ENCODE measurements at regions not wholly inside any gene's neighbourhood (a gene's known extent, or its start where the extent isn't known, plus 50 kb on each side); places are given as distances from the start of the nearest gene placed in this dataset.
"Not testable (repeated sequence)": the region's sequence is repeated elsewhere in the genome, so short reads cannot be mapped to it uniquely, and the experiment has no call there.

GRCh38 chr5:2160811-2161210, 278.1 kb upstream of the IRX4 start:
- no peak for DNase-seq (ENCODE audit: low read depth in 1 of 2, low spot score in 1 of 2)

GRCh38 chr5:2158767-2159166, 276.0 kb upstream of the IRX4 start:
- no peak for DNase-seq (ENCODE audit: low read depth in 1 of 2, low spot score in 1 of 2)

GRCh38 chr5:2158109-2158508, 275.4 kb upstream of the IRX4 start:
- no peak for DNase-seq (ENCODE audit: low read depth in 1 of 2, low spot score in 1 of 2)

DNA sequence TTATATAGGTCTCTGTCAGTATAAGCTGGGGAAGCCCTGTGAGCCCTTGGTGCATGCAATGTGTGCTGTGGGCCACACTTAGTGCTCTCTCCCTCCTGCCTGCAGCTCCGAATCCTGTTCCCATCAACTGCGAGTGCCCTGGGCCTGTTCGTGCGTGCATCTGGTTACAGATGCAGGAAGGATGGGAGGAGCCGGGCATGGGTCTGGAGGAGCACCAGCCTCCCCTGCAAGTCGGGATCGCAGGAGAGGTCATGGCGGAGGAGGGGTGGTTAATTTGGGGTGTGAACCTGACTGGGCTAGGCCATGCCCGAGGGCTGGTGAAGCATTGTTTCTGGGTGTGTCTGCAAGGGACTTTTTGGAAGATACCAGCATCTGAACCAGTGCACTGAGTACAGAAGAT, 274.6 kb upstream of the IRX4 start:
- DNase-seq (ENCODE audit: low read depth in 1 of 2, low spot score in 1 of 2): no peak

GRCh38 chr5:2156358-2157059, 273.8 kb upstream of the IRX4 start:
- DNase-seq (ENCODE audit: low read depth in 1 of 2, low spot score in 1 of 2): no peak

- DNase-seq (ENCODE audit: low read depth in 1 of 2, low spot score in 1 of 2): no peak
Measured at GRCh38 chr5:2155556-2155955, 272.8 kb upstream of the IRX4 start.

DNA sequence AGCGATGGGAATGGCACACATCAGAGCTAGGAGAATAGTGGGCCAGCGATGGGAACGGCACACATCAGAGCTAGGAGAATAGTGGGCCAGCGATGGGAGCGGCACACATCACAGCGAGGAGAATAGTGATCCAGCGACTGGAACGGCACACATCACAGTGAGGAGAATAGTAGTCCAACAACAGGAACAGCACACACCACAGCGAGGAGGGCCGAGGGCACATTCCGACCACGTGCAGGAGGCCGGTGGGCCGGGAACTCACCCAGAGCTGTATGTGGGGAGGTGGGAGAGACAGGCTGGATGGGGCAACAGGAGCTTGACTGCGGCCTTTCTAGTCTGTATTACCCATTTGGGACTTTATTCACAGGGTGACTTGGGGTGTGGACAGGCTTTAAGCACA, 271.1 kb upstream of the IRX4 start:
- DNase-seq (ENCODE audit: low read depth in 1 of 2, low spot score in 1 of 2): no peak

DNA sequence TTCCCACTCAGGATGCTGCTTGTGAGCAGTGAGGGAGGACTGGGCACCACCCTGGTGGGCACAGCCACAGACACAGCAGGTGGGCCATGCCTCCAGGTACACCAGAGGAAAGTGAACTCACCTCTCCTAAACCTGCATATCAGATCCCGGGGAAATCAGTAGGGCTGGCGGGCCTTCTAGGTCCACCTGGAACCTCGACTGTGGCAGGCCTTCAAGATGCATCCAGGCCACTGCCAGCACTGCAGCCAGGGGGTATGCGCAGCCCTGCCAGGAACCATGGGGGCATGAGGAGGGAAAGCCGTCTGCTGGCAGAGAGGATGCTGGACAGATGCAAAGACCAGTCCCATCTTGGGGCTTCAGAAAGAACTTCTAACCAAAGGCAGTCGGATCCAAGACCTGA, 270.6 kb upstream of the IRX4 start:
- no peak for DNase-seq (ENCODE audit: low read depth in 1 of 2, low spot score in 1 of 2)

DNA sequence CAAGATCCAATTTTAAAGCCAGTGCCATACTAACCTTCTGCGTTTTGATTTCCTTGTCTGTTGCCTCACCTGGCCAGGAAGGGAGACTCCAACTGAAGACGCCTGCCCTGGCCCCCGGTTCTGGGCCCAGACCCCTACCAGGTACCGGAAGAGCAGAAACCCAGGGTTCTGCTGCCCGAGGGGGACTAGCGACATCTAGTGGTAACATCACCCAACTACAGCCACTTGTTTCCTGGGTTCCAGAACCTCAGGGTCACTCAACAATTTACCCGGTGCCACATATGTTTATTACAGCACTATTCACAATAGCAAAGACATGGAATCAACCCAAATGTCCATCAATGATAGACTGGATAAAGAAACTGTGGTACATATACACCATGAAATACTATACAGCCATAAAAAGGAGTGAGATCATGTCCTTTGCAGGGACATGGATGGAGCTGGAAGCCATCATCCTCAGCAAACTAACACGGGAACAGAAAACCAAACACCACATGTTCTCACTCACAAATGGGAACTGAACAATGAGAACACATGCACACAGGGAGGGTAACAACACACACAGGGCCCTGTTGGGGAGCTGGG, 268.7 kb upstream of the IRX4 start:
- DNase-seq (ENCODE audit: low read depth in 1 of 2, low spot score in 1 of 2): not testable (repeated sequence)

DNA sequence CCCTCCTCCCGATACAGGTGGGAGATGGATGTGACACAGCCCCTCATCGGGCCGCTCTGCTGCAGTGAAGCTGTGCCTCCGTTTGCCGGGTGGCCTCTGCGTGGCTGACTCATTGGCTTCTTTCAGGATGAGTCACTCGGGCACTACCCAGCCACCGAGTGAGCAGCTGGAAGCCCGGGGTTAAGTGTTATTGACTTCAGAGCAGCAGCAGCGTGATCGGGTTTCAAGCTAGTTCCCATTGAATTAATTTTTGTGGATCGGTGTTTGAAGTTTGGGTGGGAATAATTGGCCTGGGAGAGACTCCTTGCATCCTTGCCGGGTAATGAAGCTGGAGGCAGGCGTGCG, 266.4 kb upstream of the IRX4 start:
- DNase-seq (ENCODE audit: low read depth in 1 of 2, low spot score in 1 of 2): no peak

DNA sequence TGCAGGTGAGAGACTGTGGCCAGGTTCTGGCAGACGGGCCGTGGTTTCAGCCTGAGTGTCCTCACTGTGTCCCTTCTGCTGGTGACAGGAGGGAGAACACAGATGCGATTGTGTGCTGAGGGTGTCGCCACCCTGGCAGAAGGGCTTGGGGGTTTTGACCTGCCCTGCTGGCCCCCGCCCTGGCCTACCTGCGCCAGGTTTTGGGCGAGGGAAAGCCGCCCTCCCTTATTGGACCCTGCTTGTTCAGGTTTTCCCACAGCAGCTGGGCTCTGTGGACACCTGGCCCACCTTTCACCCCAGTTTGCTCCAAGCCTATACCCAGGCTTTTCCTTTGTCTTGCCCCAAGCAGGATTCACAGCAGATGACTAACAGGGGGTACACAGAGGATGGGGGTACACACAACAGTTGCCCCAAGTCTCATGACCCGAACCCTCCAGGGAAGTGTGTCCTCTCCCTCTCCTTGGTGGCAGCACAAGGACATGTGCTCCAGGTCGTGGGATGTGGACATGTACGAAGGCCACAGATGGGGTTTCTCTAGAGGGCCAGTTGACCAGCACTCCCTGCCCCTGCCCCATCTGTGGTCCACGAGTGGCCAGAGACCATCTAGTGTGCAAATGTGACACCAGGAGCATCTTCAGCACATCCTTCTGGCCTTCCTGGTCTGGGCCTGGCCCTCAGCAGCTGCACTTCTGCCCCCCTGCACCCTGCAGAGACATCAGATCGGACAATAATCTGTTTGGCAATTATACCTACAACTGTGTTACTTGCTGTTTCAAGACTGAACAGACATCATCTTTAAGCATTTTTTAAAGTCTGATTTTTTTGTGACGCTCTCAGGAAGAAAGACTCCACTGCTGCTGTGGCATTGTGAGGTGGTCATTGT, 265.8 kb upstream of the IRX4 start:
- DNase-seq (ENCODE audit: low read depth in 1 of 2, low spot score in 1 of 2): no peak

GRCh38 chr5:2147504-2148311, 265.0 kb upstream of the IRX4 start:
- DNase-seq (ENCODE audit: low read depth in 1 of 2, low spot score in 1 of 2): no peak

- DNase-seq (ENCODE audit: low read depth in 1 of 2, low spot score in 1 of 2): no peak
Measured at GRCh38 chr5:2143646-2144353, 261.1 kb upstream of the IRX4 start.

- no peak for DNase-seq (ENCODE audit: low read depth in 1 of 2, low spot score in 1 of 2)
Measured at GRCh38 chr5:2143088-2143487, 260.4 kb upstream of the IRX4 start.

DNA sequence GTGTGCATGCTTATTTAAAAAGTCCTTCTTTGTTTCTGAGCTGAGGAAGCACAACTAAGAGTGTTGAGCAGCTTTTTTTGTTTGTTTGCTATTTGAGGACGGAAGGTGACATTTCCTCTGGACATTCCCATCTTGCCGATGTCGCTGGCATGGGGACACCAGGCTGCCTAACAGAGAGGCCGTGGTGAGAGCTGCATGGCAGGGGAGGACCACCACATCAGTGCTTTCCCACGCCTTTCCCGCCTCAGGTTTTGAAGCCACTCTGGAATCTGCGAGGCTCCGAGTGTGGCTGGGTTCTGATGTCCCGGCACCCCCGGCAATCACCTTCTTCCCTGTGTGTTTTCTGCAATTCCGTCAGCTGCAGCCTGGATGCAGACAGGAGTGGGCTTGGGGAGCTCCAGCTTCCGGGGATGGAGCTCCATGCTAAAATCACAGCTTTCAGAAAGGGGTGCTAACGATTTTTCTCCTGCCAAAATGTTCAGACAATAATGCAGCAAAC, 259.8 kb upstream of the IRX4 start:
- no peak for DNase-seq (ENCODE audit: low read depth in 1 of 2, low spot score in 1 of 2)

DNA sequence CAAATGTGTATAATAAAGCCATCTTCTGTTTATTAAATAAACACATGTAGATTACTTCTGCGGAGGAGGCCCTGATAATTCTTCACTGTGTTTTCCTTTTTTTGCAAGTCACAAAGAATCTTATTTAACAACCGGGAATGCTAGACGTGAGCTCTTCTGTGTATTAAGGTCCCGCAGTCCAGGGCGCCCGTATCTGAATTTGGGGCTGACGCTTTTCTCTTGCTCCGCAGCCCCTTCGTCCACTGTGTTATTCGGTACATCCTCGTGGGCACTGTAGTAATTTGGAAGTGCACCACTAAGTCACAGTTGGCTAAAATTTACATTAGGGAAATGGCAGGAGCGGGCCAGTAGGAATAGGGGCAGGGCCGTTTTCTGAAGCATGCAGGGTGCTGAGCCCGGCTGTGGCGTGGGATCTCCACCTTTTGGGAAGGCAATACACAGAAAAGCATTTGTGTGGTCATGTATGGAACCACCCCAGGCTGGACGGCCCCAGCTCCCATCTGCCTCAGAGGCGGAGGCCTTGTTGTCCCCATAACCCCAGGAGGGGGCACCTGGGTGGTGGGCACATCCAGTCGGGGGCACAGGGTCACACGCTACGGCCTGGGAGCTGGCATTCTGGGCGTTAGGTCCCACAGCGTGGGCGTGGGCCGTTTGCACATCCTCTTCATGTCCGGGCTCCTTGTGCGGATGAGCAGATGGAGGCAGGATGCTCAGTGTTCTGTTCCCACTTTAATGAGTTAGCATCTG, 258.7 kb upstream of the IRX4 start:
- no peak for DNase-seq (ENCODE audit: low read depth in 1 of 2, low spot score in 1 of 2)

DNA sequence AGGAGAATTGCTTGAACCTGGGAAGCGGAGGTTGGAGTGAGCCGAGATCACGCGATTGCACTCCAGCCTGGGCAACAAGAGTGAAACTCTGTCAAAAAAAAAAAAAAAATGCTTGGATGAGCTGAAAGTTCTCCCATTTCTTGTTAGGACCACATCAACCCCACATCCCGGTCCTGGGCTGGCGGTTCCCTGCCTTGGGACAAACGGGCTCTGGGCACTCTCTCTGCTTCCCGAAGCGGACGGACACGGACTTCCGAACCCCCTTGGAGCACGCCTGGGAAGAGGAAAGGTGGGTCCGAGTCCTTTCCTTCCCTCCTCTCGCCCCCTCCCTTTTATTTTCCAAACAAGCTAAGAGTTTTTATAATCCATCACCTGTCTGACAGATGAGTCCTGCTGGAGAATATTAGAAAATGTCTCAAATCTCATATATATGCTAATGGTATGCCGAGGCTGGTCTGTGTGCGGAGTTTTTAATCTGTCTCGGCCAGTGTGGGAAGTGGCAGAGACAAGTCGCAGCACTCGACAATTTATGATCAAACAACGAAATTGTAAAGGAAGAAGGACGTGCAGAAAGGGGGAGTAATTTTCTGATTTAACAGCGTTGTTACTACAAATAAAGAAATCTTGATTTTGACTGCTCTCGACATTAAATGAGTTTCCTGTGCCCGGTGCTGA, 257.9 kb upstream of the IRX4 start:
- DNase-seq (ENCODE audit: low read depth in 1 of 2, low spot score in 1 of 2): no peak

GRCh38 chr5:2139478-2139877, 256.8 kb upstream of the IRX4 start:
- no peak for DNase-seq (ENCODE audit: low read depth in 1 of 2, low spot score in 1 of 2)

DNA sequence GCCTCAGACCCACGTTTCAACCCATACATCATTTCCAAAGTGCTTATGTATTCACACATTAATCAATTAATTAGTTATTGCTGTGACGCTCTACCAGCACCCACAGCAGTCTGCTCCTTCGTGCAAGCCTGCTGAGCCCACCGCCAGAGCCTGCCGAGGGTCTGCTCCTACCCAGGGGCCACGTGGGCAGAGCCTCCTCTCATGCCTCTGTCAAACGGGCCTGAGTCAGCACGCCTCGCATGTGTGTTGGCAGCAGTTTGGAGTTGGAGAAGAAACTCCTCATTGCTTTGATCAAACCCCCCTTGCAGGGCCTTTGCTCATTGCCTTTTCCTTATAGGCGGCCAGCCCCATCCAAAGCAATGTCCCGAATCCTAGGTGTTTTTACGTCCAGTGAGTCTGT, 256.2 kb upstream of the IRX4 start:
- DNase-seq (ENCODE audit: low read depth in 1 of 2, low spot score in 1 of 2): no peak
